GM18498 (cell line): ENCODE measurements at regions not wholly inside any gene's neighbourhood (a gene's known extent, or its start where the extent isn't known, plus 50 kb on each side); places are given as distances from the start of the nearest gene placed in this dataset.
A peak's percentile ranks its signal among the peaks of the same experiment; 100 is the strongest.

ENCODE experiments used
- ATAC-seq: cut with Tn5 transposase; IDR thresholded peaks from one replicate; pipeline ENCODE4 v1.9.1; 2021; ENCODE audit warnings: mild to moderate bottlenecking, moderate library complexity; ENCODE audit not compliant: unreplicated experiment

DNA sequence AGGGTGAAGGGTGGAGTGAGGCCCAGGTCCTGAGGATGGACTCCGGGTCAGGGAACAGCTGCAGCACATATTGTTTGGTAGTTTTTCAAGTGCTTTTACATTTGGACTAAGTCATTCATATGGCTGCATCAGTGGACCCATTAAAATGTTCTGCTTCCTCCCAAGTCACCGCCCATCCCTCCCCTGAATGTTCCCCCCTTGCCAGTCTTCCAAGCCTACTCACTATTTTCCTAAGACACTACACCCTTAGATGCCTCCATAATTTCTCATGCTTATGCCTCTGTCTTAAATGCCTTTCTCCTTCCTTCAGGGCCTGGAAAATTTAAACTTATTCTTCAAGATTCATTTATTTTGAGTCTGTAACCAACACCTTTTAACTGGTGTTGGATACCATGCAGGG is 86.6 kb upstream of the NR4A3 start:
- no peak for ATAC-seq

DNA sequence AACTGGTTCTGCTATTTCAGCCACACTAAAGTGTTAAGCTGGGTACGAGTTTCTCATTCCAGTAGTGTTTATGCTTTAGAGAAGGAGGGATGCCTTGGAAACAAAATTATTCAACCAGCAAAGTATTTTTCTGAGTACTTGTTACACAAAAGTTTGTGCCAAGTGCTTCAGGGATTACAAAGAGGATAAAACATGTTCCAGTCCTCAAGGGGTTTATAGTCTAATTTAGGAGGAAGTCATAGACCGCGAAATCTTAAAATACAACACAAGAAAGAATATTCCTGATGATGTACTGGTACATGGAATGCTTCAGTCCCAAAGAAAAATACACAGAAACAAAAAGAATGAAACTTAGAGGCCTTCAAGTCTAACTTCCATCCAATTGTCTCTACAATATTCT is 85.4 kb upstream of the NR4A3 start:
- ATAC-seq: no peak

DNA sequence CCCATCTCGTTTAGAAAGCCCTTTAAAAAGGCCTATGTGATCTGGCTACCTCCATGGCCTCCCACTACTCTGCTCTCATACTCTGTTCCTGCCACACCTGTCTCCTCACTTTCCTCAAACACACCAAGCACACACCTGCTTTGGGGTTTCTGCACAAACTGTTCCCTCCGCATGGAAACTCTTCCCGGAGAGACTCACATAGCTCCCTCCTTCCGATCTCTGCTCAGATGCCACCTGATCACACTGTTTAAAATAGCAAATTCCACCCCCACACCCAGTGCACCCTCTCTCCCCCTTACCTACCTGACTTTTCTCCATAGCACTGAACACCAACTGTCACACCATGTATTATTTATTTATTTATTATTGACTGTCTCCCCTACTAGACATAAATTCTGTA is 84.0 kb upstream of the NR4A3 start:
- no peak for ATAC-seq

DNA sequence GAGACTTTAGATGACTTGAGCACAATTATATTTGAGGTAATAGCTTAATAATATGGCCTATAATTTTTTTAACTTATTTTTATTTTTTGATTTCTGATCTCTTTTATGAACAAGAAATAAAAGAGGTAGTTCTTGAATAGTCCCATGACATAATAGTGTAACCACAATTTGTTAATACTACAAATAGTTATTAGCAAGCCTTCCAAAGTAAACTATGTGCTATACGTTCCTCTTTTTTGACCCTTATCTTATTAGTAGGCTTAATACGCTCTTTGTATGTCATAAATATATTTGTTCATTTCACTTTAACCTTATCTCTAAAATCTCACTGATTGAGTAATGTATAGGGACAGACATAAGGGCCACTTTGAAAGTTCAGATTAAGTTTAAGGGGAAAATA is 78.7 kb upstream of the NR4A3 start:
- no peak for ATAC-seq

DNA sequence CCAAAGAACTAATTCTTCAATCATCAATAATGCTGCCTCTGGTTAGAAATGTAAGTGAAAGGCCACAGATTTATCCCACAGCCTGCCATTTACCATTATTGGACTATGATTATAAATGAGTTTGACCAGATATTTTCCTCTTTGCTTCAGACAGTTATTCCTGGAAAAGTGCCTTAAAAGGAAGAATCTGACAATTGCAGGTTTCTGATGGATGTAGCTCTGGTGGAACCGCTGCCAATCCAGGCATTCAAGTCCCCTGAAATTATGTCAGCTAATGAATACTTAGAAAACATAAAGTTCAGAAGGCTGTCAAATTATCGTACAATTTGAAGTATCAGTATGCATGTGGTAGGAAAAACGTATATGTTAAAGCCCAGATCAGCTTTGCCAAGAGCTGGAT is 78.2 kb upstream of the NR4A3 start:
- ATAC-seq: no peak

DNA sequence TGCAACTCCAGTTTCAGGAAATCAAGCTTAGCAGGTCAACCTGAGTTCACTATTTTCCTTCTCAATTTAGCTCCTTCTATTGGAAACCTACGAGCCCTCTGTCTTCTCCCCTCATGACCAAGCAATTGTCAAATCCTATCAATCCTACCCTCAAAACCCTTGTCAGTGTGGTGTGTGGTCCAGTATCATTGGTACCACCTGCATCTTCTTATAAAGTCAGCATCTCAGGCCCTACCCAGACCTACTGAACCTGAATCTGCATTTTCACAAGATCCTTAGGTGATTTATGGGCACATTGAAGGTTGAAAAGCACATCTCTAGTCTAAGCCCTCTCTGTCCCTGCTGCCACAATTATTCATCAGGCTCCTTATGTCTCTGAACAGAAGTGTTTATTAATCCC is 77.6 kb upstream of the NR4A3 start:
- ATAC-seq: no peak

DNA sequence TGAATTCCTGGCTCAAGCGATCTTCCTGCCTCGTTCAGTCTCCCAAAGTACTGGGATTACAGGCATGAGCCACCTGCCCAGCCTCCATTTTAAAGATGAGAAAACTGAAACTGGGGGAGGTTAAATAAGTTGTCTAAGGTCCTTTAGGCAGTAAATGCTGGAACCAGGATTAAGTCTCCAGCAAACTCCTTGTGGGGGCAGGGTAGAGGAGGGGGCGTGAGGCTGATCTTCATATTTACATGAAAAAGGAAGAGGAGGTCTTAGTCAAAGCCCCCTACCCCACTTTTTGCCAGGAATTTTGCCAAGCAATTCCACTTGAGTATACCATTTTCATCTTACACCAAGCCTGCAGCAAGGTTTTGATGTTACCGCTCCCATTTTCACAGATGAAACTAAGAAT is 76.6 kb upstream of the NR4A3 start:
- no peak for ATAC-seq

DNA sequence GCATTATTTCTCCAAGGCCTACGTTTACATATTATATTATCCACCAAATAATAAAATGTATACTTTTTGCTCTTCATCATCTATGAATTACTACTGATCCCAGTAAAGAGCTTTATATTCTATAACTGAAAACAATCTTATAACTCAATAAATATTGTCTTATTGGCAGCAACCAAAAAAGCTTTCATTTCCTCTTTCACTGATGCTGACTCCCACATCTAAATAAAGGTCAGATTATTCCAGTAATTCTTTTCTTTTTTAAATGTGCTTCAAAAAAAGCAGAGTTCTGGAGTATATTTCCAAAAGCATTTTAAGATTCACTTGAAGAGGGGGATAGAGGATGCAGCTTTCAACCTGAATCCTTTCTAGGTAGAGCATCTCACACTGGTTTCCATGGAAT is 75.3 kb upstream of the NR4A3 start:
- no peak for ATAC-seq

DNA sequence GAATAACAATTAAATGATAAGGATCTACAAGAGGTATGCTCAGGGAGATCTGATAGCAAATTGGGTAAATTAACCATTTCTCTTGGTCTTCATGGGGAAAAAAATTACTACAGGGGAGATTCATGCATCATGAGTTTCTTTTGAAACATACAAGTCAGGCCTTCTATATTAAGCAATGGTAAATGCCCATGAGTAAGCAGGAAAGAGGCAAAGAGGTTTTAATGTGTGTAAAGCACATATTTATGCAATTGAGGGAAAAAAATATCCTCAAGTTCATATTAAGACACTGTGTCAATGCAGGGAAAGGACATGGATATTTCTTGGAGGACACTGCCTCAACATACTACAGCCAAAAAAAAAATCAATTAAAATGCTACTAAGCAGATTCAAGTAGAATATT is 73.4 kb upstream of the NR4A3 start:
- no peak for ATAC-seq

DNA sequence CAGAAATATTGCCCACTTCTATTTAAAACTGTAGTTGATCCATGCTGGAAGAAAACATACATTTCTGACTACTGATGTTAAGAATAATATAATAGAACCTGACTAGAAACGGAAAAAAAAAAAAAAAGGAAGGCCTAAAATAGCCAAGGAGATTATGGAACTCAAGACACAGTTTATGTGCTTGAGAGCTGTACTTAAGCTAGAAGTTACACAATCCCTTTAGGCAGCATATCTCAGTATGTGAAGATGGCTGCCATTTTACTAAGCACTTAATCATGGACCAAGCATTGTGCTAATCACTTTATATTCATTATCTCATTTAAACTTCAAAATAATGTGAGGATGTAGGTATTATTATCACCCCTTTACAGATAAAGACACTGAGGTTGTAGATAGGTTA is 73.0 kb upstream of the NR4A3 start:
- no peak for ATAC-seq

DNA sequence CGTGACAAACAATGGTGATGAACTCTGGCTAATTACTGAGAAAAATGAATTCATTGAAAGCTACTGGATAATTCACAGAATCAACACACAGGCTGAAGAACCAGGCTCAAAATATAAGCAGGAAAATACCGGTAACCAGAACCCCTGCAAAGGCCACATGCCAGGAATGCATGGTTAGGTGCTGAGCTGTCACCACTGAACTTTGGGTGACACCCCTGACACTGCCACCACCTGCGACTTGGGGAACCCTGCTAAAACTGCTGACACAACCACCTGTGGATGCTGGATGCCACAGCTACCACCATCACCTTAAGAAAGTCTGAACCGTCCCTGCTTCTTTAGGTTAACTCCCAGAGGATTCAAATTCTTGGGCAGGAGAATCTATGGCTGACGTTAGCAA is 72.0 kb upstream of the NR4A3 start:
- ATAC-seq: no peak

DNA sequence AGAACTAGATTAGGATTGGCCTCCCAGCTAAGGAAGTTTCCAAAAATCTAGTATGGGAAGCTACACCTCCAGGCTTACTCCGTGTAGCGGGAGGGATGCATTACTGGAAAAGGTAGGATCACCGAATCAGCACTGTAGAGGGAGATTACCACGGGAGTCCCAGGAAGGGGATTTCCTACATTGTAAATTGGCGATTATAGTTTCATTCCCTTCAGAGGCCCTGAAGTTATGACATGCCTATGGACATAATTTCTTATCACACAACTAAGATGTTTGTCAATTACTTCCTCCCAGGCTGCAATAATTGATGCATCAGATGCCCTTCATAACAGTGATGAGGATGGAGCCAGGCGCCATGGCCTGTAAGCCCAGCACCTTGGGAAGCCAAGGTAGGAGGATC is 71.2 kb upstream of the NR4A3 start:
- ATAC-seq: no peak

DNA sequence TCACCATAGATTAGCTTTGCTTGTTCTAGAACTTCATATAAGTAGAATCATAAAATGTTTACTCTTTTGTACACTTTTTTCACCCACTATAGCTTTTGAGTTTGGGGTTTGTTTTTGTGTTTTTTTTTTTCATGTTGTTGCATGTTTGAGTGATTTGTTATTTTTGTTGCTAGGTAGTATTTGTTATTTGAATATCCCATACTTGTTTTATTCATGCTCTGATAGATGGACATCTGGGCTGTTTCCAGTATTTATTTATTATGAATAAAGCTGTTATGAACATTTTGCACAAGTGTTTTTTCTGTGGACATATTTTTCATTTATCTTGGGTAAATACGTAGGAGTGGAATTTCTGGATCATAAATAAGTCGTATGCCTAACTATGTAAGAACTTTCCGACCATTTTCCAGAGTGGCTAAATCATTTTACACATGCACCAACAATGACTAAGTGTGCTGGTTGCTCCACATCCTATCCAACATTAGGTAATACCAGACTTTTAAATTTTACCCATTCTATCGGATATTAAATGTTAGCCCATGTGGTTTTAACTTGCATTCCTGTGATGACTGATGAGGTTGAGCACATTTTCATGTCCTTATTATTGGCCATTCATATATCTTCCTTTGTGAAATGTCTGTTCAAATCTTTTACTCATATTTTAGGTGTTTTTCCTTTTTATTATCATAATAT is 69.1 kb upstream of the NR4A3 start:
- ATAC-seq: no peak

DNA sequence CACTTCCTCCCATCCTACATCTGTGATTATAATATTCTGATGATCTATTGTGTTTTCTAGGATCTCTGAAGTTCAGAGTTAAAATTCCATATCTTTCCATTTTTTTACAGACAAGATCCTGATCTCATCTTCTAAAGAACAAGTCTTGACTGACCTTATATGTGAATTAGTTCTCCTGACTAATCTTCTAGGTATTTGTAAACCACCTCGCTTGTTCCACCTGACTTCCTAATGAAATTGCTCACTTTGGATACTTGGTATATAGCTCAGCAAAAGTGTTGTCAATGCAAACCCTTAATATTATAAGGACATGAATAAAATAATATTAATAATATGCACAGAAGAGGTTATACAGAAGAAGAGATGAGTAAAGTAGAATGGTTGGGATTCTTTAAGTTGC is 68.2 kb upstream of the NR4A3 start:
- no peak for ATAC-seq

DNA sequence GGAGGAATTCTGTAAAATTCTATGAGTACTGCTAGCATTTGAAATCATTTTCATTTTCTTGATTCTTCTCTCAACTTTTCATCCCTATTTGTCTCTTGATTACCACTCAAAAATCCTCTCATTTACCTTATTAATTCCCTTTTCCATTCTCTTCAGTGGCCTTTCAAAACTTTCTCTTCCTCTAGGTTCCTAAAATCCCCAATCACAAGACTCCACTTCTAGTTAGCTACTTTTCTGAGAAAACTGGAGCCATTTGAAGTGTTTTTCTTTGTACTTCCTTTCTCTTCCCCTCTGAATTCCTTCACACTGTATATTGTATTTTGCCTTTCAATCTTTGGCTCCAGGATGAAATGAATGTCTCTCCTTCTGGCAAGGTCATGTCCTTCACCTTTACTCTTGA is 61.3 kb upstream of the NR4A3 start:
- ATAC-seq: no peak

DNA sequence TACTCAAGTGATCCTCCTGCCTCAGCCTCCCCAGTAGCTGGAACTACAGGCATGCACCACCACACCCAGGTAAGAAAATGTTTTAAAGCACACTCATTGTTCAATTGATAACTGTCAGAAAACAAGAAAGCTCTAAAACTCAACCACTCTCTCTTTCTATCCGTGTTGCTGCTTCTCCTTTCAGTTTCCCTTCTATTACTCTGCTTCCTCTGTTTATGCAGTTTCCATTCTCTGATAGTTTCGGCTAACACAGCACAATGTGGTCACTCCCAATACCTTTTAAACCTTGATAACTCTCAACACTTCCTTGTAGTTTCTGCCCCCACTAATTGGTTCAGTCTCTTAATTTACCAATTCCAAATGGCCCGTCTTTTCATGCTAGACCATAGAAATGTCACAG is 59.2 kb upstream of the NR4A3 start:
- peak; percentile 100 for ATAC-seq
